NCI-H128 (cell line): ENCODE measurements at regions not wholly inside any gene's neighbourhood (a gene's known extent, or its start where the extent isn't known, plus 50 kb on each side); places are given as distances from the start of the nearest gene placed in this dataset.

Experiments used
- DNase-seq: peaks from one replicate; lab custom pipeline; 2025; ENCODE audit not compliant: unreplicated experiment; lab: John Stamatoyannopoulos, UW

DNA sequence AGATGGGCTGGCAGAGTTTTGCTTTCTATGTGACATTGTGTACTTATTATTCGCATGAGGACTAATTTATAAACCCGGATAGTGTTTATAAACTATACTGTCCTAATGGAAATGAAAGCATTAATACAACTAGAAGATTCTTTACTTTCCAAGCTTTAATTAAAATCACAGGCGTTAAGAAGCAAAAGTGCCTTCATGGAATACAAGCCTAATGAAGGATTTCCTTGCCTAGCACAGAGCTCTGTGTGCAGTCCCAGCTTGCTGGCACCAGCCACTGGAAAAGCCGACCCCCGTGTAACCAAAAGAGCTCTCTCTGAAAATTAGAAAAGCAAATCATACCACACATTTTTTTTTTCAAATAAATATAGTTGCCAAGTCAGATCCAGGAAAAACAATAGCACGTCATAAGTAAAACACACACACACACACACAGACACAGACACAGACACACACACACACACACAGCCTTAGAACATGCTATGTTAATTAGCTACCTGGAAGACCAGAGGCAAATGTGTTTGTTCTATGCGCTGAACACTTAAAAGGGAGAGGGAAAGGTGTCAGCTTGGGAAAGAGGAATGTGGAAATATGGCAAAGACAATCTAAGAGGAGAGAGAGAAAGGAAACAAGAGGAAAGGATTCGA lies 1084.2 kb downstream of the TUSC7 start:
- DNase-seq, result no peak

GRCh38 chr3:117798221-117798620 lies 1088.6 kb downstream of the TUSC7 start:
- no peak for DNase-seq

DNA sequence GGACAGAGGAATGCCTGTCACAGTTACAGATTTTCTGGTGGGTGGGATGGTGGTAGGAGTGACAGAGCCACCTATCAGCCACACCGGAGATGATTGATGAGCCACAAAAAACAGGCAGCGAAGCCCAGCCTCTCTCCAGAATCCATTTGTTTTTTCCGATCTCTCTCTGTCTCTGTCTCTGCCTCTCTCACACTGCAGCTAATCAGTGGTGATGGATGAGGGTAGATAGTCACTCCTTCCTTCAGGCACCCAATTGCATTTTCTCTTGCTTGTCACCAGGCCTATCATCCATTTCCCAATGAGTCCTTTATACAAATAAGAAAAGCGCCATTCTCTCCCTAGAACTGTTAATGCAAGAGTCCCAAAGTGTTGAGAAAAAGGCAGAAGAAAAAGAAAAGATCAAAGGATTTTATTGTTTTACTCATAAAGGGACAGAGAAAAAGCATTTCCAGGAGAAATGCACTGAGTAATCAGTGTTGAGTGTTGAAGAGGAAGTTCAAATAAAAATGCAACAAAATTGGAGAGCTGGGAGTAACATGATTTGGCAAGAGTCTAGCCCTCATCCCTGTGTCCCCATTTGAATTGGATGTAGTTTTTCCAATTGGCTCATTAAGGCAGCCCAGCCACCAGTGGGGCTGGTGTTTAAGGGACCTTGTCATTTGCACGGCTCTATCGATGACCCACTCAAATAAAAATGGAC lies 1089.3 kb downstream of the TUSC7 start:
- DNase-seq, result no peak

DNA sequence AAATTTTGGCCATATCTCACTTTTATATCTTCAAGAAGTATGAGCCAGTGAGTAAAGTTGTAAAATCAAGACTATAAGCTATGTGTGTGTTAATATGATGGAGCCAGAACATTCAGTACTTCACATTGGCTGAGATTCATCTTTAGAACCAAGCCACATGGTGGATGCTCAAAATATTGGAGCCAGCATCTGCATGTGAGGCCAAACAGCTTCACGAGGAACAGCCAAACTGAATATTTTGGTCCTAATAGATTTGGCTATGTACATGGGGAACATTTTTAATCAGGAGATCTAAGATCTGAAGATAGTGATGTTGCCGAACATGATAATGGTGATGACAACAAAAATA lies 1089.8 kb downstream of the TUSC7 start:
- DNase-seq, result no peak

GRCh38 chr3:117801912-117802239 lies 1092.3 kb downstream of the TUSC7 start:
- no peak for DNase-seq

DNA sequence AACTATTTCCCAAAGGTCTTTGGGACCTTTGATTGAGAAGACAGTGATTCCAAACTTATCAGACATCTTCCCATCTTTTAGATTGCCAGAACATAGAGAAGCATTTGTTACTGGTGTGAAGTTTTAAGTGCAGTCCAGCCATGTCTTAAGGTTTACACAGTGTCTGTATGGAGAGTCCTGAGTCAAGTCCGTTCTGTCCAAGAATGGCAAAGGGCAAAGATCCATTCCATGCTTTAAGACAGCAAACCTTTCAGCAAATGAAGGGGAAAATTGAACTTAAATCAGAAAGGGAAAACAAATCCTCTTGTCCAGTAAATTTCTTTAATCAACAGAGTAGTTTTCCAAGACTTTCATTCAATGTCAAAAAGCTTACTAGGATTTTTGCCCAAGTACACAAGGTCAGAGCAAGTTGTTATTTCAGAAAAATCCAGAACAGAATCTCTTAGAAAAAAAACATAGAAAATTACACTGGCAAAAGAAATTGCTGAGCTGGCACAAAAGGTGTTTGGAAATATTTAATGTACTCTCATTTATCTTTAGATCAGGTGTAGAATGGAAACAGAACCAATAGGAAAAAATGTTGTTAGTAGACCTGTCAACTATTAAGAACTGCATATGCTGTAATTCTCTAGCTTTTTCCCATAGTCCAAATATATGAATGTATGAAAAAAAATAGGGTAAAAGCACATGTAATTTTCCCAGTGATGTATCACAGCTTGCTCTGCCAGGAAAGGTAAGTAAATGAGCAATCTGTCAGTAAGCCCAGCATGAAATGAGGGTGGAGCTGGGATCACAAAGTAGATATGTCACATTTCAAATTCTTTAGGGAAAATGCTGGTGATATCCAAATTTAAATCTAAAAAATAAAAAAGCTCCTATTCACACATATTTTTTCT lies 1099.9 kb downstream of the TUSC7 start:
- DNase-seq, result no peak

DNA sequence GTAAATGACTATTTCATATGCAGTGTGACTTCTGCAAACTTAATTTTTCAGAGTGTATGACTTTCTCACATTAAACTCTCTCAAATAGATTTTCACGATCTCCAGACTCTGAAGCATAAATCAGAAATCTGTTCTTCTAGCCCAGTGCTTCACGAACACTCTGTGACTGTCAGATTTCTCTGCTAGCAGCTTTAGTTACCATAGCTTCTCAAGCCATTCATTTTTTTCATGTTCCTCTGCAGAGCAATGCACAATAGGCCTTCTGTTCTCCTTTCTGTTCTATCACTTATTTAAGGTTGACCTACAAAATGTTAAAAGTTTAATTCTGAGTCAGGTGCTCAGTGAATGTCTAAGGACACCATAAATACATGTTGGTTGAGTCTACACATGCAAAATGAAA lies 1102.2 kb downstream of the TUSC7 start:
- DNase-seq, result no peak

DNA sequence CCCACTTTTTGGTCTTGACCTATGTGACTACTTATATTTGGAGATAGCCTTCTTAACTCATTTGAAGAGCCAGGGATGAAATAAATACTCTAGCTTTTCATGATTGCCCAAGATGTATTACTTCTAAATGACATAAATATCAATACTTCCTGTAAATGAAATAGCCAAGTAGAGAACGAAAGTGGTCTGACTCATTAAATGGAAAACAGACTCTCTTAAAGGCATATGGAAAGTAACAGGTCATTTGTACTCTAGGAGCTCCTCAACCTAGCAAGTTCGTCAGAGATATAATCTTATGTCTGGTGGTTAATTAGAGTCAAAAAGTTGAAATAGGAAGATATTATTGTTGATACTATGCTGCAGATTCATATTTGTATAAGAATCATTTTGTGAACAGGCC lies 1105.4 kb downstream of the TUSC7 start:
- DNase-seq, result no peak

- no peak for DNase-seq
These were observed 1107.5 kb downstream of the TUSC7 start for GRCh38 chr3:117817103-117817502.

DNA sequence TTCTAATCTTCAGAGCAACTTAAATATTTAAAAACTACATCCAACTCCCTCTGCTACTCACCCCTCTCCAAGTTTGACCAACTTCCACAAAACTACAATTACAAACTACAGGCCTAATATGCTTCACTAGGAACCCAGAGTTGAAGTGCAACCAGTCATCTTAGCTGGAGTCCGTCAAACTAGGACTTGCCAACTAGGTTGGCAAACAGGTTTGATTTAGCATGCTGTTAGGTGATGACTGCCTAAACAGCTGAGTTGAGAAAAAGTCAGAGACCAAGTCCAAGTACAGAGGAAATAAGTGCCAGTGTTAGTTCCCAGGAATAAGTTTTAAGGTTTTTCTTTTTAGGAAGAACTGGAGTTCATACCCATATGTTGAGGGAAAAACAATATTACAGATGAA lies 1109.0 kb downstream of the TUSC7 start:
- no peak for DNase-seq

DNA sequence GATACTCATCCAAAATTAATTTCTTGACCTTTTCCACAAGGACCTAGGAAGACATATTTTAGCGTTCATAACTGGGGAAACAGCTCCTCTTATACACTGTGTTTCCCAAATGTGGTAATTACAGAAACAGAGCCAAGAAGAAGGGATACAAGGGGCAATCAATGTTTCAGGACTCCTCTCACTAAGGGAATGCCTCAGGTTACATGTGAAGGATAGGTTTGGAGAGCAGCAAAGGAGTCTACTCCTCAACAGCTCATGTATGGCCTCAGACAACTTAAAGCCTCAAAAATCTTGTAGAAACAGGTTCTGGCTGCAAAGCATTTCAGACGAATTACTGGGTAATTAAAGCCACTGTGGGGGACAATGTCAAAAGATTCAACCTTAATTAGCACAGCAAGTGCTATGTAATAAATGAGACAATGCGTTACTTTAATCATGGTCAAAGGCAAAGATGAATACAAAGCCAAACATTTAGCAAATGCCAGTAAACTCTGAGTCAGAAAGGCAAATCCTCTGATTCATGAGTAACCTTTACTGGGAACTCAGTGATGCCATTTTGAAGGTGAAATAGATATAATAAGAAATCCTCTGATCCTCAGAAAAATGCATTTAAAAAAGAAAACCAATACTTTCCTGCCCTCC lies 1111.2 kb downstream of the TUSC7 start:
- DNase-seq, result no peak

GRCh38 chr3:117822416-117822815 lies 1112.8 kb downstream of the TUSC7 start:
- DNase-seq, result no peak

GRCh38 chr3:117836296-117836695 lies 1126.7 kb downstream of the TUSC7 start:
- DNase-seq, result no peak

GRCh38 chr3:117837391-117837790 lies 1127.8 kb downstream of the TUSC7 start:
- DNase-seq, result no peak

- peak; percentile 42 for DNase-seq
These were observed 1132.5 kb downstream of the TUSC7 start for GRCh38 chr3:117842086-117842485.

DNA sequence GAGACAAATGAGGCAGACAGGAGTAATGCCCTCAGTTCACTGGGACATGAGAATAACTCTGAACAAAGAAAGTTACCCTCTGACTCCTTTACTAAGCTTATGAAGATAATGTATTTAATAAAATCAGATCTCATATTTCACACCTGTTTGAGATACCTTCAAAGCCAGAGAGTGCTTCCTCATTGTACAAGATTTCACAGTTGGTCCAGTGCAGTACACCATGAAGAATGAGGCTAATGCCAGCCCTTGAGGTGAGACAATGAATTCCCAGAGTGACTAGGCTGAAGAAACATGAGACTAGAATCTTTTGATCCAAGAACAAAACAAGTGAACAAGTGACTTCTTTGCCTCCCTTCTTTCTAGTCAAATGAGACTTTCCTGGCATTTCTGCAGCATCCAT lies 1133.8 kb downstream of the TUSC7 start:
- DNase-seq, result no peak

GRCh38 chr3:117844676-117845075 lies 1135.1 kb downstream of the TUSC7 start:
- no peak for DNase-seq

- DNase-seq, result no peak
These were observed 1136.7 kb downstream of the TUSC7 start for GRCh38 chr3:117846238-117846637.

GRCh38 chr3:117848606-117849005 lies 1139.0 kb downstream of the TUSC7 start:
- DNase-seq, result no peak

- no peak for DNase-seq
These were observed 1144.5 kb downstream of the TUSC7 start for GRCh38 chr3:117853923-117854668.

- DNase-seq, result no peak
These were observed 1146.8 kb downstream of the TUSC7 start for GRCh38 chr3:117856354-117856753.
